H1 (cell line): ENCODE measurements at regions not wholly inside any gene's neighbourhood (a gene's known extent, or its start where the extent isn't known, plus 50 kb on each side); places are given as distances from the start of the nearest gene placed in this dataset.

Experiments used
- BRCA1 ChIP-seq: IDR thresholded peaks from 2 replicates; pipeline ENCODE4 v1.6.1; 2012; ENCODE audit warnings: low read depth, low read length, improper control_type of control experiment
- EZH2 ChIP-seq: fragments of 200-600 bp; sonication (generic); IDR thresholded peaks from 2 replicates; pipeline ENCODE4 v1.7.1; 2012; ENCODE audit warnings: low read depth, mild to moderate bottlenecking, moderate library complexity, low read length, inconsistent platforms; ENCODE audit not compliant: severe bottlenecking
- HDAC2 ChIP-seq, 2 experiments: fragments of 300-600 bp in 1 of 2; sonication (generic) in 1 of 2; IDR thresholded peaks; 2 replicates each; pipeline ENCODE4 v1.6.1; 2011 to 2012; ENCODE audit warnings: low read depth in 2 of 2, low read length in 2 of 2, mild to moderate bottlenecking in 2 of 2, moderate library complexity in 2 of 2, borderline replicate concordance in 1 of 2, inconsistent platforms in 1 of 2
- JUN ChIP-seq: IDR thresholded peaks from 2 replicates; pipeline ENCODE4 v1.6.1; 2011; ENCODE audit warnings: low read depth, mild to moderate bottlenecking, improper control_type of control experiment, low read length
- KDM1A ChIP-seq: fragments of 200-600, 300-600 bp; sonication (generic); IDR thresholded peaks from 2 replicates; pipeline ENCODE4 v1.7.1; 2016; ENCODE audit warnings: mild to moderate bottlenecking, low read length, borderline replicate concordance
- RNF2 ChIP-seq: fragments of 200-900, 300-1000 bp; sonication (generic); IDR thresholded peaks from 2 replicates; pipeline ENCODE4 v1.7.1; 2016; ENCODE audit warnings: borderline replicate concordance, low read depth, mild to moderate bottlenecking, antibody characterized with exemption, low read length; ENCODE audit not compliant: poor library complexity, severe bottlenecking; ENCODE audit errors: missing control alignments
- SIX5 ChIP-seq: IDR thresholded peaks from 2 replicates; pipeline ENCODE4 v1.6.1; 2011; ENCODE audit warnings: mild to moderate bottlenecking, low read depth, low read length
- SP4 ChIP-seq: IDR thresholded peaks from 2 replicates; pipeline ENCODE4 v1.6.1; 2012; ENCODE audit warnings: low read length, inconsistent platforms
- SUZ12 ChIP-seq: fragments of 200-600 bp; sonication (generic); IDR thresholded peaks from 2 replicates; pipeline ENCODE4 v1.6.1; 2012; ENCODE audit warnings: mild to moderate bottlenecking, inconsistent platforms, low read length, moderate library complexity, mixed read lengths
- TCF12 ChIP-seq: IDR thresholded peaks from 2 replicates; pipeline ENCODE4 v1.6.1; 2011; ENCODE audit warnings: low read depth, mild to moderate bottlenecking, low read length
- USF2 ChIP-seq: IDR thresholded peaks from 2 replicates; pipeline ENCODE4 v1.6.1; 2011; ENCODE audit warnings: low read length, improper control_type of control experiment

GRCh38 chr3:64987726-64988125, 299.9 kb upstream of the ADAMTS9 start (continued):
- TF ChIP-seq USF2 (no peak), SP4 (no peak), TCF12 (no peak), SUZ12 (no peak), BRCA1 (no peak), EZH2 (no peak), JUN (no peak), HDAC2 (IDR thresholded peaks at IDR 0.05; ENCODE audit: borderline replicate concordance in 1 of 2, low read depth in 2 of 2, low read length in 2 of 2) (no peak), KDM1A (no peak), SIX5 (no peak), RNF2 (no peak)
